Mesendoderm (in vitro differentiated cells): ENCODE measurements at regions not wholly inside any gene's neighbourhood (a gene's known extent, or its start where the extent isn't known, plus 50 kb on each side); places are given as distances from the start of the nearest gene placed in this dataset.
A peak's percentile ranks its signal among the peaks of the same experiment; 100 is the strongest.

Experiments used
- DNase-seq: peaks from one replicate; pipeline ENCODE4 v3.0.0; 2013
- H2AK5ac ChIP-seq: 2 replicates; pipeline ENCODE4 v1.6.1; 2013; ENCODE audit warnings: low read length, inconsistent platforms
- H2BK120ac ChIP-seq: 2 replicates; pipeline ENCODE4 v1.6.1; 2013; ENCODE audit warnings: low read depth, mild to moderate bottlenecking, low read length, moderate library complexity, mixed read lengths
- H2BK15ac ChIP-seq: replicated peaks from 2 replicates; pipeline ENCODE4 v1.6.1; 2013; ENCODE audit warnings: low read depth, mild to moderate bottlenecking, moderate library complexity
- H2BK5ac ChIP-seq: 2 replicates; pipeline ENCODE4 v1.6.1; 2013; ENCODE audit warnings: low read length, inconsistent platforms
- H3K18ac ChIP-seq: 2 replicates; pipeline ENCODE4 v1.6.1; 2013; ENCODE audit warnings: mild to moderate bottlenecking, low read length, mixed read lengths
- H3K23ac ChIP-seq: one replicate; pipeline ENCODE4 v1.6.1; 2013; ENCODE audit warnings: low read length
- H3K27ac ChIP-seq: 2 replicates; pipeline ENCODE4 v1.5.1; 2013; ENCODE audit warnings: low read depth, mild to moderate bottlenecking, inconsistent platforms, low read length, moderate library complexity
- H3K27me3 ChIP-seq: 2 replicates; pipeline ENCODE4 v1.6.1; 2013; ENCODE audit warnings: low read length, control low read depth, mild to moderate bottlenecking, inconsistent platforms; ENCODE audit not compliant: insufficient read depth, poor library complexity
- H3K36me3 ChIP-seq: 2 replicates; pipeline ENCODE4 v1.6.1; 2013; ENCODE audit warnings: low read length, inconsistent platforms; ENCODE audit not compliant: control insufficient read depth, insufficient read depth
- H3K4ac ChIP-seq: one replicate; pipeline ENCODE4 v1.6.1; 2013; ENCODE audit warnings: low read depth, mild to moderate bottlenecking, low read length, moderate library complexity
- H3K4me1 ChIP-seq: 2 replicates; pipeline ENCODE4 v1.6.1; 2013; ENCODE audit warnings: low read depth, low read length, inconsistent platforms; ENCODE audit not compliant: control insufficient read depth
- H3K4me2 ChIP-seq: 2 replicates; pipeline ENCODE4 v1.6.1; 2013; ENCODE audit warnings: low read length
- H3K4me3 ChIP-seq: 2 replicates; pipeline ENCODE4 v1.5.1; 2013; ENCODE audit warnings: mild to moderate bottlenecking, low read length
- H3K56ac ChIP-seq: one replicate; pipeline ENCODE4 v1.6.1; 2013; ENCODE audit warnings: low read length
- H3K79me1 ChIP-seq: 2 replicates; pipeline ENCODE4 v1.6.1; 2013; ENCODE audit warnings: low read length, inconsistent platforms
- H3K79me2 ChIP-seq: 2 replicates; pipeline ENCODE4 v1.6.1; 2013; ENCODE audit warnings: mild to moderate bottlenecking, low read length; ENCODE audit not compliant: control insufficient read depth, insufficient read depth
- H3K9ac ChIP-seq: 2 replicates; pipeline ENCODE4 v1.6.1; 2013; ENCODE audit warnings: low read length, inconsistent platforms
- H4K5ac ChIP-seq: one replicate; pipeline ENCODE4 v1.6.1; 2013; ENCODE audit warnings: low read length
- H4K8ac ChIP-seq: one replicate; pipeline ENCODE4 v1.6.1; 2013; ENCODE audit warnings: low read depth, mild to moderate bottlenecking, control low read depth, low read length, moderate library complexity
- WGBS: extraction: QIAGEN DNeasy Blood & Tissue Kit; methylation state at CpG from one replicate; pipeline ENCODE4 v1.1.7; 2013; ENCODE audit warnings: low lambda C conversion rate, missing lambda C conversion rate; ENCODE audit not compliant: insufficient coverage; ENCODE audit errors: extremely low coverage; 5-methylcytosine and 5-hydroxymethylcytosine counted together

DNA sequence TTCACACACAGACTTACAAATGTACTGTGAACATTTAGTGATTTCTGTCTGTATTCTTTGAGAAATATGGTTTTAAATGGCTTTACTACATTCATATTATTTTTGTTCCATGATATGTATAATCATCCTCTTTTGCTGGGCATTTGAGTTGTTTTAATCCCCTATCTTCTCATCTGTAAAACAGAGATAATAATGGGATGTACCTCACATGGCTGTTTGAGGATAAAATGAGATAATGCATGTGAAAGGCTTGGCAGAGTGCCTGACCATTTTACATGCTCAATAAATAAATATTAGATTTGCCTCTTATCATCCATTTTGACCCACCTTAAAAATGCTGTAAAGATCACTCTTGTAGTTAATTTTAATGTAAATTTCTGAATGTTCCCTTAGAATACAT lies 197.2 kb downstream of the C1orf94 start:
- Histone ChIP-seq H2BK5ac (no peak overlapping the region), H3K27ac (no peak overlapping the region), H3K23ac (no peak overlapping the region), H3K4me2 (no peak overlapping the region), H3K18ac (no peak overlapping the region), H3K4me3 (no peak overlapping the region), H2BK120ac (no peak overlapping the region), H3K4me1 (no peaks in the 10 kb centered on the region), H2BK15ac (no peak overlapping the region), H3K79me1 (no peaks in the 10 kb centered on the region), H3K36me3 (no peaks in the 10 kb centered on the region), H3K79me2 (no peaks in the 10 kb centered on the region), H3K4ac (no peak overlapping the region), H4K5ac (no peak overlapping the region), H4K8ac (no peak overlapping the region), H3K27me3 (no peaks in the 10 kb centered on the region), H2AK5ac (no peak overlapping the region), H3K56ac (no peak overlapping the region), H3K9ac (no peak overlapping the region)
- no peak for DNase-seq

- H3K4me1 ChIP-seq: no peaks in the 10 kb centered on the region
- no peak overlapping the region for H2BK15ac ChIP-seq
- H3K27ac ChIP-seq: no peak overlapping the region
- H4K5ac ChIP-seq: no peak overlapping the region
- H3K36me3 ChIP-seq: no peaks in the 10 kb centered on the region
- H3K18ac ChIP-seq: no peak overlapping the region
- H4K8ac ChIP-seq: no peak overlapping the region
- no peak overlapping the region for H3K4me2 ChIP-seq
- H3K27me3 ChIP-seq: no peaks in the 10 kb centered on the region
- no peak overlapping the region for H3K4me3 ChIP-seq
- no CpG with 5 or more reads among the region's 2 CpGs for WGBS
- no peaks in the 10 kb centered on the region for H3K79me2 ChIP-seq
- no peak overlapping the region for H3K4ac ChIP-seq
- no peak for DNase-seq
- H2BK120ac ChIP-seq: no peak overlapping the region
- H2BK5ac ChIP-seq: no peak overlapping the region
- no peaks in the 10 kb centered on the region for H3K79me1 ChIP-seq
- no peak overlapping the region for H3K56ac ChIP-seq
- no peak overlapping the region for H3K9ac ChIP-seq
- H3K23ac ChIP-seq: no peak overlapping the region
- H2AK5ac ChIP-seq: no peak overlapping the region
These were observed 199.8 kb downstream of the C1orf94 start for GRCh38 chr1:34376531-34376930.

- Histone ChIP-seq H3K79me2 (no peaks in the 10 kb centered on the region), H3K56ac (no peak overlapping the region), H3K4ac (no peak overlapping the region), H3K36me3 (no peaks in the 10 kb centered on the region), H4K8ac (no peak overlapping the region), H3K79me1 (no peaks in the 10 kb centered on the region), H3K27ac (no peak overlapping the region), H3K4me2 (no peak overlapping the region), H4K5ac (no peak overlapping the region), H3K23ac (no peak overlapping the region), H3K9ac (no peak overlapping the region), H2BK120ac (no peak overlapping the region), H3K18ac (no peak overlapping the region), H2AK5ac (no peak overlapping the region), H3K4me3 (no peak overlapping the region), H3K4me1 (no peaks in the 10 kb centered on the region), H3K27me3 (no peaks in the 10 kb centered on the region), H2BK15ac (no peak overlapping the region), H2BK5ac (no peak overlapping the region)
- DNase-seq: peak; percentile 49
- no CpG with 5 or more reads among the region's 11 CpGs for WGBS
These were observed 202.5 kb downstream of the C1orf94 start for GRCh38 chr1:34378968-34379856.

DNA sequence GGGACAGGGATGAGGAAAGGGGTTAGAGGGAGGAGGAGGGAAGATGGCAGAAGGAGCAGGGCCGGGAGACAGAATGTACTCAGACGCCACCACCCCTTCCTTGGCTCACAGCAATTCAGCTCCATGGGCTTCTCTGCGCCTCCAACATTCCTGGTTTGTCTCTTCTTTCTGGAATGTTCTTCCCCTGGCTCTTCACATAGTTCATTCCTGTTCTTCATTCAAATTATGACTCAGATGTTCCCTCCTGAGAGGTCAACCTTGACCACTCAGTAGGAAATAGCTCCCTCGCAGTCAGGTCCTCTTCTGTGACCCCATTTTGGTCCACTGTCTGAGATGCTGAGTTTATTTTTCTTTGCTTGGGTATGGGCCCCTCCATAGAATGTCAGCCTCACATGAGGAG lies 203.2 kb downstream of the C1orf94 start:
- Histone ChIP-seq H3K9ac (no peak overlapping the region), H3K4me1 (no peaks in the 10 kb centered on the region), H3K79me2 (no peaks in the 10 kb centered on the region), H3K36me3 (no peaks in the 10 kb centered on the region), H3K4me3 (no peak overlapping the region), H3K23ac (no peak overlapping the region), H3K27ac (no peak overlapping the region), H2BK15ac (no peak overlapping the region), H3K79me1 (no peaks in the 10 kb centered on the region), H2BK5ac (no peak overlapping the region), H3K4me2 (no peak overlapping the region), H3K4ac (no peak overlapping the region), H3K56ac (no peak overlapping the region), H4K5ac (no peak overlapping the region), H2AK5ac (no peak overlapping the region), H2BK120ac (no peak overlapping the region), H3K27me3 (no peaks in the 10 kb centered on the region), H3K18ac (no peak overlapping the region), H4K8ac (no peak overlapping the region)
- WGBS: no CpG with 5 or more reads among the region's 4 CpGs
- peak; percentile 17 for DNase-seq

DNA sequence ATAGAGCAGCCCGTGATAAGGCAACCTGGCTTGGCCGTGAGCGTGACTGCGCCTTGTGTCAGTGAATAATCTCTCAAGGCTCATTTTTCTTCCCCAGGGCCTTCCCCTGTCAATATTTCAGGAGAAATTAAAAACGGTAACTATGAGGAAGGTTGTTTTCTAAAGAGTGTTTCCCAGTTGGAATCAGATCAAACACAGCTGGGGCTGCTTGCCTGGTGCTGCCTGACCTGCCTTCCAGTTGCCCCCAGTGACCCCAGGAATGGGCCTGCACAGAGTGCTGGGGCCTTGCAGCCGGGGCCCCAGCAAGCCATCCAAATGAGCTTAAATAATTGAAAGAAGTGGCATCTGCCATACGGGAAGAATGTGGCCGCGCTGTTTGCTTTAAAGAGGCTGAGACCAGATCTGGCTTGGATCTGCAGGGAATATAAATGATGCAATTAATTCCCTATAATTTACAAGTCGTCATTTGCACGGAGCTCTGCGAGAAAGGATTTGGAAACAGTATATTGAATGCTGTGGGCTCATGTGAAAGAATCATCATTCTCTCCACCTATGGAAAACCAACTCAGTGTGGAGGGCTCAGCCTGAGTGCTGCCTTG lies 203.9 kb downstream of the C1orf94 start:
- Histone ChIP-seq H3K4ac (no peak overlapping the region), H3K9ac (no peak overlapping the region), H3K79me1 (no peaks in the 10 kb centered on the region), H3K4me1 (no peaks in the 10 kb centered on the region), H3K23ac (no peak overlapping the region), H3K4me2 (no peak overlapping the region), H2AK5ac (no peak overlapping the region), H3K18ac (no peak overlapping the region), H4K8ac (no peak overlapping the region), H3K56ac (no peak overlapping the region), H3K4me3 (no peak overlapping the region), H3K36me3 (no peaks in the 10 kb centered on the region), H4K5ac (no peak overlapping the region), H3K79me2 (no peaks in the 10 kb centered on the region), H3K27me3 (no peaks in the 10 kb centered on the region), H3K27ac (no peak overlapping the region), H2BK120ac (no peak overlapping the region), H2BK15ac (no peak overlapping the region), H2BK5ac (no peak overlapping the region)
- no CpG with 5 or more reads among the region's 12 CpGs for WGBS
- no peak for DNase-seq
